ENCODE measurements at regions not wholly inside any gene's neighbourhood (a gene's known extent, or its start where the extent isn't known, plus 50 kb on each side); places are given as distances from the start of the nearest gene placed in this dataset.

GRCh38 chr7:119132436-119132835 is 907.9 kb downstream of the ANKRD7 start:
- POLR2A ChIA-PET: no interaction called here

DNA sequence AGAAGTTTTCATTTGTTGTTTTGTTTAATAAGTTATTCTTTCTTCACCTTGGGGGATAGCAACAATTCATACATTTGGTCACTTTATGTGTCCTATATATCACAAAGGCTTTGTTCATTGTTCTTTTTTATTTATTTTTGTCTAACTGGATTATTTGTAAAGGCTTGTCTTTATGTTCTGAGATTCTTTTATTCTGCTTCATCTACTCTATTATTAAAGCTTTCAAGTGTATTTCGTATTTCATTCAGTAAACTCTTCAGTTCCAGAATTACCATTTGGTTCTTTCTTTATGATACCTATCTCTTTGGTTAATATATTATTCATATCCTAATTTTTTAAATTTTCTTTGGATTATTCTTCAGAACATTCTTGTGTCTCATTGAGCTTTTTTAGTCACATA is 942.9 kb downstream of the ANKRD7 start:
- intact Hi-C loops (cut with micrococcal nuclease): no loop called here
- Histone ChIP-seq H3K27me3 (replicated peaks in 1 of 4; ENCODE audit: control extremely low read depth in 1 of 4, control insufficient read depth in 3 of 4, insufficient read depth in 4 of 4, low read length in 3 of 4) (no peaks in the 10 kb centered on the region), H3K4me2 (replicated peaks; ENCODE audit: low read depth, low read length, poor library complexity, severe bottlenecking) (no peak overlapping the region), H3K4me1 (ENCODE audit: control insufficient read depth in 2 of 2, insufficient read depth in 2 of 2, low read length in 2 of 2) (no peaks in the 10 kb centered on the region), H3K79me2 (ENCODE audit: control insufficient read depth, insufficient read depth, low read length) (no peaks in the 10 kb centered on the region), H2AFZ (ENCODE audit: insufficient read depth, low read depth, low read length, poor library complexity, severe bottlenecking) (no peak overlapping the region), H3K4me3 (ENCODE audit: control extremely low read depth in 1 of 5, extremely low read depth in 1 of 5, insufficient read depth in 1 of 5, low read depth in 2 of 5, low read length in 4 of 5) (no peak overlapping the region), H3K9ac (ENCODE audit: low read length) (no peak overlapping the region), H4K20me1 (ENCODE audit: control insufficient read depth, insufficient read depth, low read length, poor library complexity, severe bottlenecking) (no peaks in the 10 kb centered on the region), H3K36me3 (replicated peaks in 1 of 2; ENCODE audit: control extremely low read depth in 1 of 2, control insufficient read depth in 1 of 2, extremely low read depth in 1 of 2, insufficient read depth in 2 of 2, low read length in 1 of 2) (no peaks in the 10 kb centered on the region), H3K9me3 (ENCODE audit: control extremely low read depth in 1 of 3, control insufficient read depth in 2 of 3, insufficient read depth in 1 of 3, low read length in 2 of 3) (peaks cover 0 to 13% (median 2%) of the 10 kb centered on the region in 3 donors), H3K27ac (ENCODE audit: low read length in 2 of 2) (no peak overlapping the region)
- CTCF ChIA-PET: no interaction called here
- DNase-seq (no peak), ATAC-seq (ENCODE audit: low read depth) (no peak)
- Mint-ChIP-seq H3K27ac (no peak overlapping the region), H3K4me1 (no peaks in the 10 kb centered on the region), H3K9me3 (ENCODE audit: insufficient read depth) (peaks cover 2% of the 10 kb centered on the region), H3K4me3 (no peak overlapping the region), H3K27me3 (no peaks in the 10 kb centered on the region)
- TF ChIP-seq, protein P1, sequence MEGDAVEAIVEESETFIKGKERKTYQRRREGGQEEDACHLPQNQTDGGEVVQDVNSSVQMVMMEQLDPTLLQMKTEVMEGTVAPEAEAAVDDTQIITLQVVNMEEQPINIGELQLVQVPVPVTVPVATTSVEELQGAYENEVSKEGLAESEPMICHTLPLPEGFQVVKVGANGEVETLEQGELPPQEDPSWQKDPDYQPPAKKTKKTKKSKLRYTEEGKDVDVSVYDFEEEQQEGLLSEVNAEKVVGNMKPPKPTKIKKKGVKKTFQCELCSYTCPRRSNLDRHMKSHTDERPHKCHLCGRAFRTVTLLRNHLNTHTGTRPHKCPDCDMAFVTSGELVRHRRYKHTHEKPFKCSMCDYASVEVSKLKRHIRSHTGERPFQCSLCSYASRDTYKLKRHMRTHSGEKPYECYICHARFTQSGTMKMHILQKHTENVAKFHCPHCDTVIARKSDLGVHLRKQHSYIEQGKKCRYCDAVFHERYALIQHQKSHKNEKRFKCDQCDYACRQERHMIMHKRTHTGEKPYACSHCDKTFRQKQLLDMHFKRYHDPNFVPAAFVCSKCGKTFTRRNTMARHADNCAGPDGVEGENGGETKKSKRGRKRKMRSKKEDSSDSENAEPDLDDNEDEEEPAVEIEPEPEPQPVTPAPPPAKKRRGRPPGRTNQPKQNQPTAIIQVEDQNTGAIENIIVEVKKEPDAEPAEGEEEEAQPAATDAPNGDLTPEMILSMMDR (IDR thresholded peaks at IDR 0.05): no peak
- TF ChIP-seq EZH2 (IDR thresholded peaks at IDR 0.05; ENCODE audit: borderline replicate concordance, insufficient read depth, low read depth, low read length, poor library complexity, severe bottlenecking): no peak
- POLR2A ChIA-PET: no interaction called here
- WGBS (ENCODE audit: insufficient coverage): no CpG with 5 or more reads among the region's 1 CpG

More at GRCh38 chr7:119132436-119132835, 907.9 kb downstream of the ANKRD7 start:
- Histone ChIP-seq H3K79me2 (ENCODE audit: control insufficient read depth, insufficient read depth, low read length) (no peaks in the 10 kb centered on the region), H3K9ac (ENCODE audit: low read length) (no peak overlapping the region), H3K4me1 (ENCODE audit: control insufficient read depth in 2 of 2, insufficient read depth in 2 of 2, low read length in 2 of 2) (no peaks in the 10 kb centered on the region), H4K20me1 (ENCODE audit: control insufficient read depth, insufficient read depth, low read length, poor library complexity, severe bottlenecking) (no peaks in the 10 kb centered on the region), H3K36me3 (replicated peaks in 1 of 2; ENCODE audit: control extremely low read depth in 1 of 2, control insufficient read depth in 1 of 2, extremely low read depth in 1 of 2, insufficient read depth in 2 of 2, low read length in 1 of 2) (no peaks in the 10 kb centered on the region), H3K4me3 (ENCODE audit: control extremely low read depth in 1 of 5, extremely low read depth in 1 of 5, insufficient read depth in 1 of 5, low read depth in 2 of 5, low read length in 4 of 5) (no peak overlapping the region), H3K27me3 (replicated peaks in 1 of 4; ENCODE audit: control extremely low read depth in 1 of 4, control insufficient read depth in 3 of 4, insufficient read depth in 4 of 4, low read length in 3 of 4) (no peaks in the 10 kb centered on the region), H2AFZ (ENCODE audit: insufficient read depth, low read depth, low read length, poor library complexity, severe bottlenecking) (no peak overlapping the region), H3K4me2 (replicated peaks; ENCODE audit: low read depth, low read length, poor library complexity, severe bottlenecking) (no peak overlapping the region), H3K9me3 (ENCODE audit: control extremely low read depth in 1 of 3, control insufficient read depth in 2 of 3, insufficient read depth in 1 of 3, low read length in 2 of 3) (no peaks in the 10 kb centered on the region), H3K27ac (ENCODE audit: low read length in 2 of 2) (no peak overlapping the region)
- no peaks in the 10 kb centered on the region for H3K4me1 Mint-ChIP-seq
- ATAC-seq (ENCODE audit: low read depth) (no peak), DNase-seq (no peak)
- CTCF ChIA-PET: no interaction called here
- TF ChIP-seq, protein P1 (IDR thresholded peaks at IDR 0.05): no peak
- no peak for TF ChIP-seq EZH2 (IDR thresholded peaks at IDR 0.05; ENCODE audit: borderline replicate concordance, insufficient read depth, low read depth, low read length, poor library complexity, severe bottlenecking)
- H3K9me3 Mint-ChIP-seq (ENCODE audit: insufficient read depth): no peaks in the 10 kb centered on the region
- intact Hi-C loops (cut with micrococcal nuclease): no loop called here
- H3K27ac Mint-ChIP-seq: no peak overlapping the region
- no peak overlapping the region for H3K4me3 Mint-ChIP-seq
- H3K27me3 Mint-ChIP-seq: no peaks in the 10 kb centered on the region
